Thyroid gland (tissue), 4 donors: ENCODE measurements at regions not wholly inside any gene's neighbourhood (a gene's known extent, or its start where the extent isn't known, plus 50 kb on each side); places are given as distances from the start of the nearest gene placed in this dataset.

Experiments used
- CTCF ChIP-seq, 6 experiments: fragments of 200-600 bp in 3 of 6; fragments of 450-650 bp in 3 of 6; sonication (generic) in 3 of 6; IDR thresholded peaks; one replicate each; pipeline ENCODE4 v1.5.1; 2016 to 2019; ENCODE audit warnings: antibody characterized with exemption in 6 of 6, mild to moderate bottlenecking in 2 of 6, inconsistent platforms in 1 of 6, moderate library complexity in 1 of 6
- POLR2A ChIP-seq, 2 donors: fragments of 450-650 bp; IDR thresholded peaks; one replicate each; pipeline ENCODE4 v1.6.1; 2017; ENCODE audit warnings: antibody characterized with exemption in 2 of 2, mild to moderate bottlenecking in 2 of 2, moderate library complexity in 1 of 2

- TF ChIP-seq CTCF (IDR thresholded peaks at IDR 0.05) (no peak), POLR2A (IDR thresholded peaks at IDR 0.05) (no peak)
Measured at GRCh38 chr11:90770007-90770406, 547.2 kb upstream of the CHORDC1 start.
